Cerebellar cortex (tissue), 1 donor: ENCODE measurements at regions not wholly inside any gene's neighbourhood (a gene's known extent, or its start where the extent isn't known, plus 50 kb on each side); places are given as distances from the start of the nearest gene placed in this dataset.
"Not testable (repeated sequence)": the region's sequence is repeated elsewhere in the genome, so short reads cannot be mapped to it uniquely, and the experiment has no call there.

Source experiments
- DNase-seq: peaks from one replicate; pipeline ENCODE4 v3.0.0-alpha.2; 2015; ENCODE audit warnings: low spot score

- no peak for DNase-seq
These were observed 547.1 kb upstream of the GCFC2 start for GRCh38 chr2:76257802-76258201.

GRCh38 chr2:76256458-76257088 lies 545.9 kb upstream of the GCFC2 start:
- DNase-seq = no peak

DNA sequence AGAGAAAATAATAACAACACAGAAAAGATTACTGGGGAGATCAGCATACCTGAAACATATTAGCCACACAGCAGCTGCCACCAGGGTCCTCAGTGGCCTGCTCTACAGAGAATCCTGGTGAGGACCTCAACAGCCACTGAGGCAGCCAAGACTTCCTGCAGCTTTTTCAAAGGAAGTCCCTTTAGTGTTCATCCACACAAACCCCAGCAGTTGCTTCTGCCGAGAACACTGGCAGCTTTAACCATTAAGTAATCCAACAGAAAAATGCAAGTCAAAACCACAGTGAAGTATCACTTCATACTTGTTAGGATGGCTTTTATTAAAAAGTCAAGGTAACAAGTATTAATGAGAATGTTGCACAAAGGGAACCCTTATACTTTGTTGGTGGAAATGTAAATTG lies 542.0 kb upstream of the GCFC2 start:
- no peak for DNase-seq

DNA sequence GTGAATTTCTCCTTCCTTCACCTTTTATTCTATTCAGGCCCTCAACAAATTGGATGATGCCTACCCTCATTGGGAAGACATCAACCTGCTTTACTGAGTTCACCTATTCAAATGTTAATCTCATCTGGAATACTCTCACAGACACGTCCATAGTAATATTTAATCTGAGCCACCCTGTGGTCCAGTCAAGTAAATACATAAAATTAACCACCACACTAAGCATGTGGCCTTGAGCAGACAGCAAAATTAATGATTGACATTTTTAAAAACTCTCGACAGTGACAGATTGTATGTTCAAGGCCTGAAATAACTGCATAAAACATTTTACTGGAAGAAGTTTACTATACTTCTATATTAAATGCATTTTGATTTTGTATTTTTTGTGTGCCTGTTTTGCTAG lies 540.6 kb upstream of the GCFC2 start:
- no peak for DNase-seq

DNA sequence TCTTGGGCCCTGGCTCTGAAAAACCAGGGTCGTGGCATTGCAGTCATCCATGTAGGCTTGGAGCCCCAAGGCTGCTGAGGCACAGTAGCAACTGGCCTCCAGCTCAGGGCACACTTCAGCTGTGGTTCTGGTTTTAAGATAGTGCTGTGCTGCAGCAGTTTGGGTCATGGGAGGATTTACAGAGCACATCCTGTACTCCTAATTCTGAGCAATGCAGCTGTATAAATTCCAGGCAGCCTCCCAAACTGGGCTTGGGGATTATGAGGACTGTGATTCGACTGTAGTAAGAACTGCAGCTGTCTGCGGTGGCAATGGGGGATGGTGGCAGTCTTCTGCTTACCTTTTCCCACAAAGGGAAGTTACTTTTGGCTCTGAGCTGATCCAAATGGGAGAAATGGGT lies 536.3 kb upstream of the GCFC2 start:
- no peak for DNase-seq

GRCh38 chr2:76211991-76212985 lies 501.6 kb upstream of the GCFC2 start:
- DNase-seq = no peak

DNA sequence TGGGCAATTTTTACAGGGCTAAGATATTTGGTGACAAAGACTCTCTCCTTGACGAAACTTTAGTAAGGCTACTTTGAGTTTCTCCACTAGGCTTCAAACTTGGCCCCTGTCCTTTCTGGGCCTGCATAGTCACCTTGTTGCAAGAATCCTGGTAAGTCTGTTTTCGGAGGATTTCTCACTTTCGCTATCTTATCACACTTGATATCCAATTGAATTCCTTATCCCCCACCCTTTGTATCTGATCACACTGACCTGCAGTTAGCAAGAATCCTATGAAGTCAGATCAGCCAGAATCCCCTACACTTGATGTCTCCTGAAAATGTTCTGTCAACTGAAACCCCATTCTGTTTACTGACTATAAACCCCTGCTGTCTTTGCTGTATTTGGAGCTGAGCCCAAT lies 499.8 kb upstream of the GCFC2 start:
- DNase-seq = no peak

- no peak for DNase-seq
These were observed 493.3 kb upstream of the GCFC2 start for GRCh38 chr2:76204048-76204447.

GRCh38 chr2:76202866-76203265 lies 492.2 kb upstream of the GCFC2 start:
- DNase-seq = no peak

DNA sequence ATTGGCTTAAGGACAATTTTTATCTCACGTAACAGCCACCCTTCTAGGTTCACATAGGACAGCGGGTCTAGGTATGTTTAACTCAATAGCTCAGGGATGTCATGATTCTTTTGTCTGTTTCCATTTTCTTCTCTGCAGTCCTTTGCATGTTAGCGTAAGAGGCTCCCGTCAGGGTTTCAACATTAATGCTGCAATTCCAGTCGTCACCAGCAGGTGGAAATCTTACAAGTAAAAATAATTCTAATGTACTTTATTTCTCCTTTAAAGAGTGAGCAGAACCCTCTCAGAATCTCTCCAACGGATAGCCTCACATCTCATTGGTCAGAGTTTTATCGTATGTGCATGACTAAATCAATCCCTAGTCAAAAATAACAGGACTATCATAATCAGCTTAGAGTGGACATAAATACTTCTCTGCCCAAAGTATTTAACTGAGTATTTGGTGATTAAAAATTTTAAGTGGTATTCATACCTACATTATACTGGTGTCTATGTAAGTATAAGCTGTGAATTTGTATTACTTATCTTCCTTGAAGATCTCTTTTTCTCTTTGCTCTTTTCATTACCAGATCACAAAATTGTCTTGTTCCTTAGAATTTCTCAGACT lies 487.2 kb upstream of the GCFC2 start:
- DNase-seq = peak; percentile 49

GRCh38 chr2:76197428-76197827 lies 486.7 kb upstream of the GCFC2 start:
- DNase-seq = no peak

DNA sequence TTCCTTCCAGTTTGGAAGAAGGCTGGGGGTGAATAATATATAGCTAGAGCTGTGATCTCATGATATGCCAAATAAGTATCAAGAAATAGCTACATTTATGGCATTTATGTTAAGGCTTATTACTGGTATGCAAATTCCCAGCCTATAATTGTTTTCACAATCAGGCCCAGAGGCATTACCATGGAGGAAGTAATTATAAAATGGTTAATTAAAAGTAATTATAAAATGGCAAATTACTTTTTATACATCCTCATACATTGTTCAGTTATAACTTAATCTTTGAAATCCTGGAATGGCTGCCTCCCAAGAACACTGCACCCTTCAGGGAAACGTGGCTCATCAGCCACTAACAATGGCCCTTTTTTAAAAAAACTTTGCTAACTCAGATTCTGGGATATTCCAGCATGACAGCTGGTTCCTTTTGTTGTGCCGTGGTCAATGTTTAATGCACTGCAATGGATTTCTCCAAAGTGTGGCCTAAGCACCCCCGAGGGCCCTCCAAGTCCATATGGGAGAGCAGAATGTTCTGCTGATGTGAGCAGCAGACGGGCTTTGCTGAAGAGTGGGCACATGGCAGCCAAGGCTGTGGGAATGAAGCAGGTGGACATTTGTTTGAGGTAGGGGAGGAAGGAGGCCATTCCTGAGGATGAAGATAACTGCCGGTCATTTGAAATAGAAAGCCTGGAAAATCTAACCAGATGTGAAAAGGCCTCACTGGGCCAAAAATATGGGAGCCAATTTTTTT lies 483.5 kb upstream of the GCFC2 start:
- no peak for DNase-seq

DNA sequence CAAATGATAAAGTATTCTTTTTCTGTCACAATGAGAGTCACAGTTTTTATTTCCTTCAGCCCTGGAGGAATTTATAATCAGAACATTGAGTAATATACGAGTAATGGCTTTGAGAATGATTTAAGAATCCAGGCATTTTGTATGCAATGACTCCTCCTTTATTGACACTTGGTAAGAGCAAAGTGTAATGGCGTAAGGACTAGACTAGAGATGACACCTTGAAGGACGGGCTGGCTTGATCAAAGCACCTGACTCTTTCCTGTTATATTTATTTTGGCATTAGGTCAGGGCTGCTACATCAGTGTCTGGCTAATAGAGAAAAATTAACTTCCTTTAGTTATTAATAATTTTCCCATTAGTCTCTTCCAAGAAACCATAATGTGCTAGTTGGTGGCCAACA lies 482.4 kb upstream of the GCFC2 start:
- DNase-seq = no peak

DNA sequence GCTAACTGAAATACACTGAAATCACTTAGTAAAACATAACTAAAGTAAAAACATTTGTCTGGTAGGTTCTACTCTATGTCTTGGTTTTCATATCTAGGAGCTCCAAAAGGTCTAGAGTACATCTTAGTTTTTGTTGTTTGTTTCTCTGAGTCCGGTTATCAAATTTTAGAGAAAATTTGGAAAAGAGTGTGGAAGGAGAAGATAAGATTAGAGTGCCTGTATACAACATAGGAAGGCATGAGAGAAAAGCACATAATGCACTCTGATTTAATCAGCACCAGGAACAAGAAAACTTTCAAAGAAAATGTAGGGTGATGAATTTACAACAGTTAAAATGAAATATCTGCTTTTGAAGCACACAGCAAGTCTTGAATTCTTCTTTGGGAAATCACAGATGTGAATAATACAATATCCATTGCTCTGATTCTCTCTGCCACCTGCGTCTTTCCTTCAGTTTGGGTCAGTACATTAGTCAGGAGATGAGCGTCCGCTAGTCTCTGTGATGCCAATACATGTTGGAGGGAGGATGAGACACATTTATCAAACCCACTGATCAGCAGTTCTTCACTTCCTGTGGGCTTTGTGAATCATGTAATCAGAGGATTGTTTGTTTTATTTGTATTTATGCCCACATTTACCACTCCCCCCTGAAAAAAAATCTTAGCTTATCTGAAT lies 477.8 kb upstream of the GCFC2 start:
- no peak for DNase-seq

- no peak for DNase-seq
These were observed 476.7 kb upstream of the GCFC2 start for GRCh38 chr2:76187415-76187814.

GRCh38 chr2:76180676-76181075 lies 470.0 kb upstream of the GCFC2 start:
- no peak for DNase-seq

- no peak for DNase-seq
These were observed 467.9 kb upstream of the GCFC2 start for GRCh38 chr2:76178610-76179009.

- DNase-seq = no peak
These were observed 464.6 kb upstream of the GCFC2 start for GRCh38 chr2:76175295-76175694.

DNA sequence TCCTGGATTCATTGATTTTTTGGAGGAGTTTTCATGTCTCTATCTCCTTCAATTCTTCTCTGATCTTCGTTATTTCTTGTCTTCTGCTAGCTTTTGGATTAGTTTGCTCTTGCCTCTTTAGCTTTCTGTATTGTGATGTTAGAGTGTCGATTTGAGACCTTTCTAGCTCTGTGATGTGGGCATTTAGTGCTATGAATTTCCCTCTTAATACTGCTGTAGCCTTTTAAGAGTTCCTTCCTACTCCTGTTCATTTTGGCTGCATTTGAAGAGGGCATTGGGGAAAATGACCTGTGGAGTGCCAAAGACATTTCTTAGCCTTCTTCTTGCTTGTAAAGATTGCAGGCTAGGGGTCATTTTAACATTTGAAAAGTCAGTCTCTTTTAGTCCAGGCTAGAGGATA lies 463.8 kb upstream of the GCFC2 start:
- no peak for DNase-seq

GRCh38 chr2:76173206-76173605 lies 462.5 kb upstream of the GCFC2 start:
- not testable (repeated sequence) for DNase-seq

DNA sequence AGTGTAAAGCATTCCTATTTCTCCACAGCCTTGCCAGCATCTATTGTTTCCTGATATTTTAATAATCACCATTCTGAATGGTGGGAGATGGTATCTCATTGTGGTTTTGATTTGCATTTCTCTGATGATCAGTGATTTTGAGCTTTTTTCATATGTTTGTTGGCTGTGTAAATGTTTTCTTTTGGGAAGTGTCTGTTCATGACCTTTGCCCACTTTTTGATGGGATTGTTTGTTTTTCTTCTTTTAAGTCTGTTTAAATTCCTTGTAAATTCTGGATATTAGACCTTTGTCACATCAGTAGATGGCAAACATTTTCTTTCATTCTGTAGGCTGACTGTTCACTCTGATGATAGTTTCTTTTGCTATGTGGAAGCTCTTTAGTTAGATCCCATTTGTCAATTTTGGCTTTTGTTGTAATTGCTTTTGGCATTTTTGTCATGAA lies 461.5 kb upstream of the GCFC2 start:
- not testable (repeated sequence) for DNase-seq

GRCh38 chr2:76170856-76171255 lies 460.1 kb upstream of the GCFC2 start:
- no peak for DNase-seq
